ENCODE measurements at regions not wholly inside any gene's neighbourhood (a gene's known extent, or its start where the extent isn't known, plus 50 kb on each side); places are given as distances from the start of the nearest gene placed in this dataset.

DNA sequence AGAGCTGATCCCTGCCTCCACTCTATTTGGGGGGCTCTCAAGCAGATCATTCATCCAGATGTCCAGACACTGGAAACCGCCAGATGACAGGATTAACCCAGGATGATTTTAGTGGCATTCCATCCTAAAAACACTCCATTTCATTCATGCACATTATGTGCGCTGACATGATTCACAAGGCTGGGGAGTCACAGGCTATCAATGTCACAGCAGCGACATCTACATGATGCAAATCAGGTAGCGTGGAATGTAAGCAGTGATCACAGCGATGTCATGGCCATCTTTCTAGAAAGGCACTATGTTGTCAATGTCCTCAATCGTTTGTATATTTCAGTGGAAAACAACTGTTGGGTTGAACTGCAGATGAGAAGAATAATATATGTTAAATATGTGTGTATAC is 331.5 kb upstream of the MSX2 start:
- no peak overlapping the region for H3K4me2 ChIP-seq (ENCODE audit: insufficient read depth in 1 of 2, low read depth in 2 of 2, low read length in 2 of 2)
- ChIA-PET CTCF (ENCODE audit: partially characterized antibody) (interaction anchor here (0.8 kb wide), 1 partner anchor 66 kb away, joined by 3 read pairs; no protein-coding TSS in a partner anchor), POLR2A (ENCODE audit: partially characterized antibody) (no interaction called here)
- no peak overlapping the region for H3K23ac ChIP-seq (ENCODE audit: insufficient read length)
- TF ChIP-seq SUZ12 (IDR thresholded peaks at IDR 0.05; ENCODE audit: low read length), result no peak
- TF ChIP-seq SIN3A (conservative IDR thresholded peaks at IDR 0.05 in 1 of 2, IDR thresholded peaks at IDR 0.05 in 1 of 2; ENCODE audit: low read depth in 1 of 2, low read length in 2 of 2), result no peak
- TF ChIP-seq JUN (IDR thresholded peaks at IDR 0.05; ENCODE audit: low read depth, low read length), result no peak
- no peak for TF ChIP-seq TBP (IDR thresholded peaks at IDR 0.05; ENCODE audit: low read depth, low read length)
- TF ChIP-seq BCL11A (IDR thresholded peaks at IDR 0.05; ENCODE audit: low read depth in 2 of 2, low read length in 2 of 2), result no peak
- TF ChIP-seq, protein P1, sequence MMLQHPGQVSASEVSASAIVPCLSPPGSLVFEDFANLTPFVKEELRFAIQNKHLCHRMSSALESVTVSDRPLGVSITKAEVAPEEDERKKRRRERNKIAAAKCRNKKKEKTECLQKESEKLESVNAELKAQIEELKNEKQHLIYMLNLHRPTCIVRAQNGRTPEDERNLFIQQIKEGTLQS (IDR thresholded peaks at IDR 0.05; ENCODE audit: insufficient read depth, low read depth, low read length), result no peak
- no peak for TF ChIP-seq SRF (IDR thresholded peaks at IDR 0.05; ENCODE audit: low read depth, low read length)
- TF ChIP-seq EP300 (IDR thresholded peaks at IDR 0.05; ENCODE audit: borderline replicate concordance in 1 of 2, low read depth in 2 of 2, low read length in 2 of 2), result no peak
- no peak for TF ChIP-seq CEBPB (IDR thresholded peaks at IDR 0.05; ENCODE audit: low read depth, low read length)
- no peak for TF ChIP-seq BACH1 (IDR thresholded peaks at IDR 0.05; ENCODE audit: low read length)
- TF ChIP-seq YY1 (IDR thresholded peaks at IDR 0.05; ENCODE audit: low read depth, low read length), result no peak
- no peak for TF ChIP-seq NANOG (IDR thresholded peaks at IDR 0.05; ENCODE audit: insufficient read depth, low read depth, low read length, poor library complexity, severe bottlenecking)
- no peak overlapping the region for H2AK5ac ChIP-seq (ENCODE audit: low read depth, low read length)
- no peak overlapping the region for H2BK120ac ChIP-seq (replicated peaks; ENCODE audit: low read depth, low read length)
- WGBS, 2 experiments (ENCODE audit: extremely low coverage in 1 of 2, insufficient coverage in 1 of 2, insufficient read length in 1 of 2, insufficient replicate concordance in 2 of 2, low coverage in 1 of 2, low lambda C conversion rate in 2 of 2, missing lambda C conversion rate in 1 of 2), result 91% methylated on average over 6 of the region's 6 CpGs; no CpG with 5 or more reads in 1 of the 2 experiments
- H3K56ac ChIP-seq (replicated peaks; ENCODE audit: insufficient read length, low read depth, low read length), result no peak overlapping the region
- H4K8ac ChIP-seq (ENCODE audit: extremely low read depth, insufficient read depth, low read length), result no peak overlapping the region
- no peak overlapping the region for H3K4me3 ChIP-seq (ENCODE audit: extremely low read depth in 1 of 4, insufficient read depth in 2 of 4, low read depth in 3 of 4, low read length in 4 of 4)
- H3K23me2 ChIP-seq (ENCODE audit: low read depth, low read length), result no peaks in the 10 kb centered on the region
- no peaks in the 10 kb centered on the region for H3K9me3 ChIP-seq (ENCODE audit: insufficient read depth in 2 of 2, low read depth in 1 of 2, low read length in 1 of 2)
- no peak overlapping the region for H4K91ac ChIP-seq (replicated peaks; ENCODE audit: insufficient read length, low read length)
- no peaks in the 10 kb centered on the region for H3K27me3 ChIP-seq (replicated peaks in 1 of 4; ENCODE audit: control insufficient read depth in 3 of 4, extremely low read depth in 1 of 4, insufficient read depth in 3 of 4, low read length in 3 of 4)
- FAIRE-seq, result no peak
- H4K5ac ChIP-seq (ENCODE audit: insufficient read length, low read depth, low read length), result no peak overlapping the region
- H3K14ac ChIP-seq (ENCODE audit: insufficient read length), result no peak overlapping the region
- no peaks in the 10 kb centered on the region for H3K79me2 ChIP-seq (ENCODE audit: control insufficient read depth in 1 of 2, insufficient read depth in 2 of 2, low read length in 2 of 2)
- no peak overlapping the region for H3K18ac ChIP-seq (ENCODE audit: extremely low read depth, low read length)
- H3K36me3 ChIP-seq (ENCODE audit: control insufficient read depth in 2 of 4, insufficient read depth in 4 of 4, low read length in 3 of 4), result no peaks in the 10 kb centered on the region
- H2BK12ac ChIP-seq (ENCODE audit: low read depth, low read length), result no peak overlapping the region
- no peak overlapping the region for H3K9ac ChIP-seq (replicated peaks in 1 of 4; ENCODE audit: extremely low read depth in 1 of 4, low read depth in 3 of 4, low read length in 3 of 4)
- no peak overlapping the region for H2AFZ ChIP-seq (ENCODE audit: low read length)
- no peaks in the 10 kb centered on the region for H4K20me1 ChIP-seq (replicated peaks in 1 of 2; ENCODE audit: control insufficient read depth in 1 of 2, insufficient read depth in 2 of 2, low read length in 2 of 2)
- H2BK5ac ChIP-seq (ENCODE audit: low read depth, low read length), result no peak overlapping the region
- H2BK15ac ChIP-seq (ENCODE audit: low read length), result no peak overlapping the region
- no peak for DNase-seq (ENCODE audit: low read depth in 1 of 2, low spot score in 2 of 2)
- H3K79me1 ChIP-seq (ENCODE audit: low read depth, low read length), result no peaks in the 10 kb centered on the region
- H3K4me1 ChIP-seq (replicated peaks in 1 of 4; ENCODE audit: control insufficient read depth in 3 of 4, insufficient read depth in 4 of 4, low read length in 3 of 4), result no peaks in the 10 kb centered on the region
- H3K27ac ChIP-seq (ENCODE audit: low read depth, low read length), result no peak overlapping the region
- no peak overlapping the region for H2BK20ac ChIP-seq (ENCODE audit: low read length)
- H3K4ac ChIP-seq (replicated peaks; ENCODE audit: insufficient read length, low read depth, low read length), result no peak overlapping the region
